Right lobe of liver (tissue), 4 donors: ENCODE measurements at regions not wholly inside any gene's neighbourhood (a gene's known extent, or its start where the extent isn't known, plus 50 kb on each side); places are given as distances from the start of the nearest gene placed in this dataset.
"Not testable (repeated sequence)": the region's sequence is repeated elsewhere in the genome, so short reads cannot be mapped to it uniquely, and the experiment has no call there.

Source experiments
- POLR2A ChIP-seq: fragments of 450-650 bp; IDR thresholded peaks from one replicate; pipeline ENCODE4 v1.6.1; 2017; ENCODE audit warnings: antibody characterized with exemption, mild to moderate bottlenecking
- TF ChIP-seq, protein P1 (sequence below), 4 donors: fragments of 200-600 bp in 3 of 4; fragments of 450-650 bp in 1 of 4; IDR thresholded peaks; one replicate each; pipeline versions ENCODE4 v1.5.1 to v1.8.0; 2016 to 2022; ENCODE audit warnings: antibody characterized with exemption in 4 of 4, mild to moderate bottlenecking in 2 of 4
- donor health status: DM: no; HTN: no; CAD: no.
- donor health status: DM: no; HTN: no; CAD: no.
- donor health status: DM: no; HTN: yes; CAD: no.

DNA sequence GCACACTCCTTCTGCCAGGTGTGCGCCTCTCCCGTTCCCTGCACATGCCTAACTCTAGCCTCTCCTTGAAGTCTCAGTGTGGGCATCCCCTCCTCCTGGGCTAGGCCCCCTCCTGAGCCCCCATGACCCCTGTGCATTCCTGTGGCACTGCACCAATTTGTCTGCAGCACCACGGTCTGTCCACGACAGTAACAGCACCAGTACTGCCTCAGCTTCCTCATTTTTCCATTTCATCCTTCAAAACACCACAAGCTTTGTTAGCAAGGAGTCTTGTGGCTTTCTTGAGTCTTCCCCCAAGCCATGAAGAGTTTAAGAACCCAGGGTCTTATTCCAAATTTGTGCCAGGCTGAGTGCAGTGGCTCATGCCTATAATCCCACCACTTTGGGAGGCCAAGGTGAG, 182.4 kb downstream of the TBC1D2B start:
- TF ChIP-seq, protein P1, sequence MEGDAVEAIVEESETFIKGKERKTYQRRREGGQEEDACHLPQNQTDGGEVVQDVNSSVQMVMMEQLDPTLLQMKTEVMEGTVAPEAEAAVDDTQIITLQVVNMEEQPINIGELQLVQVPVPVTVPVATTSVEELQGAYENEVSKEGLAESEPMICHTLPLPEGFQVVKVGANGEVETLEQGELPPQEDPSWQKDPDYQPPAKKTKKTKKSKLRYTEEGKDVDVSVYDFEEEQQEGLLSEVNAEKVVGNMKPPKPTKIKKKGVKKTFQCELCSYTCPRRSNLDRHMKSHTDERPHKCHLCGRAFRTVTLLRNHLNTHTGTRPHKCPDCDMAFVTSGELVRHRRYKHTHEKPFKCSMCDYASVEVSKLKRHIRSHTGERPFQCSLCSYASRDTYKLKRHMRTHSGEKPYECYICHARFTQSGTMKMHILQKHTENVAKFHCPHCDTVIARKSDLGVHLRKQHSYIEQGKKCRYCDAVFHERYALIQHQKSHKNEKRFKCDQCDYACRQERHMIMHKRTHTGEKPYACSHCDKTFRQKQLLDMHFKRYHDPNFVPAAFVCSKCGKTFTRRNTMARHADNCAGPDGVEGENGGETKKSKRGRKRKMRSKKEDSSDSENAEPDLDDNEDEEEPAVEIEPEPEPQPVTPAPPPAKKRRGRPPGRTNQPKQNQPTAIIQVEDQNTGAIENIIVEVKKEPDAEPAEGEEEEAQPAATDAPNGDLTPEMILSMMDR (IDR thresholded peaks at IDR 0.05), result not testable (repeated sequence)
- TF ChIP-seq POLR2A, result not testable (repeated sequence)
